COR-L47 (cell line): ENCODE measurements at regions not wholly inside any gene's neighbourhood (a gene's known extent, or its start where the extent isn't known, plus 50 kb on each side); places are given as distances from the start of the nearest gene placed in this dataset.
A peak's percentile ranks its signal among the peaks of the same experiment; 100 is the strongest.

Experiments used
- DNase-seq: peaks from one replicate; lab custom pipeline; 2025; lab: John Stamatoyannopoulos, UW

DNA sequence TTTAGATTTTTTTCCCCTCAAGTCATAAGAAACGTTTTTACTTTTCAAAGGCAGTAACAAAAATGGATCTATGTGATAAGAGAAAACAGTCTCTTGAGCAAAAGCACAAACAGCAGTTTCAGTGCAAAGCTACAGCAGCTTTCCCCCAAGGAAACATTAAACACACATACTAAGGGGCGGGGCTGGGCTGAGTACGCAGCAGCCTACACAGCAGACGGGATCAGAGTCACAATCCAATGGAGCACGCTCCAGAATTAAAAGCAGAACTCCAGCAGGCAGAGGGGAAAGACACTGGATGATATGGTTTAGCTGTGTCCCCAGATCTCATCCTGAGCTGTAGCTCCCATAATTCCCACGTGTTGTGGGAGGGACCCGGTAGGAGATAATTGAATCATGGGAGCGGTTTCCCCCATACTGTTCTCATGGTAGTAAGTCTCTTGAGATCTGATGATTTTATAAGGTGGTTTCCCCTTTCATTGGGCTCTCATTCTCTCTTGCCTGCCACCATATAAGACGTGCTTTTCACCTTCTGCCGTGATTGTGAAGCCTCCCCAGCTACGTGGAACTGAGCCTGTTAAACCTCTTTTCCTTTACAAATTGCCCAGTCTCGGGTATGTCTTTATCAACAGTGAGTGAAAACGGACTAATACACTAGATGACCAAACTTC is 116.2 kb upstream of the SLCO3A1 start:
- no peak for DNase-seq

DNA sequence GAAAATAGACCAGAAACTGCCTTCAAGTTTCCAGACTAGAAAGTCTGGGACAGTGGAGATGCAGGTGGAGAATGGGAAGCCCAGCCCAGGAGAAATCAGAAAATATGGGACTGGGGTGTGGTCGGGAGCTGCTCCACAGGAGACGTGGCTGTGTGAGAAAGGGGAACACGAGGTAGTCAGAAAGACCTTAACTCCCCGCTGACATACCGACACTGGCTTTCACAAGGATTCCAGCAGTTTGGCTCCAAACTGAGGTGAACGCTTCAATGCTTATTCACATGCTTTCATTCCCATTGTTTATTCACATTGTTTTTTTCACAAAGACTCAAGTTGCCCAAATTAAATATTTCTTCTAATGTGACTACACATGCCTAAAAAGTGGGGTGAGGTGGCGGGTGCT is 111.5 kb upstream of the SLCO3A1 start:
- no peak for DNase-seq

GRCh38 chr15:91751611-91752010 is 101.9 kb upstream of the SLCO3A1 start:
- DNase-seq = no peak

DNA sequence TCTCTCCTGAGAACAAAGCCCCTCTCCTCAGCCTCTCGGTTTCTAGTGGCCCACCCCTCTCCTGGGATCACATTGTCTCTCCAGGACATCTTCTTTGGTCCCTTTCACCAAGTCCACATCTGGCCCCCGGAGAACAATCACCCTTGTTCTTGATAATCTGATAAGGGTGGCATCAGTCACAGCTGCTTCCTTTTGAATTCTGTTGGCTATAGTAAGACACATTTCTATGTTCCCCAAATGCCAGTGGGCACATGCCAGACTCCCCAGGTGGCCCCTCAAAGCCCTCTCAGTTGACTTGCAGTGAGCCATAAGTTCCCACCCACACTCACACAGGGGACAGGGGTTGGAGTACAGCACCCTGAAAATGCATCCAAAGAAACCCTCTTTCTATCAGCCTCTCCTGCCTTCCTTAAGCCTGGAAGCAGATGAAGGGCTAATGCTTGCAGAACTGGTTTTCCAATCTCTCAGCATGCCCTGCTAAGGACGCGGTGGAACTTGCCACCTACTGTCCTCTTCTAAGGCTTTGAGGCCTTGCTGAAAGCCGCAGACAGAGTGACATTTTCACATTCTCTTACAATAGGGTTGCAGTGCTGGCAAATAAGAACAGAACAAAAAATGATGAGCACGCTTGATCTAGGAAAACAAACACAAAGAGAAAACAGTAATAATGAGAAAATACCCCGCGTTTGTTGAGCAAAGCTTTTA is 101.3 kb upstream of the SLCO3A1 start:
- no peak for DNase-seq

DNA sequence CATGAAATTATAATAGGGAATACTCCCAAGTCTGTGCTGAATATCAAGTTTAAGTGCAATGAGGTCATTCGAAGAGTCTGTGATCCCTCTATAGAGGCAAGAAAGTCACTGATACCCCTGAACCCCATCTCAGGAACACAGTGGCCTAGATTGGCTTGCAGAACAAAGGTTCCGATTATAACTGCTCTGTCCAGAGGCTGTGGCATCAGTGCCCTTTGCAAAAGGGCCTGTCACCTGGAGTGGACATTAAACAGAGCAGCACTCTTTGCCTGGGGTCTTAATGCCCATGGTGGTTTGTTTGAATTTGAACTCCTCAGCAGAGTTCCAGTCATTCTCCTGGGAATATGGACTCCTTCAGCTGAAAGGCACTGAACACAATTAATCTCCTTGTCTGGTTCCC is 93.9 kb upstream of the SLCO3A1 start:
- no peak for DNase-seq

DNA sequence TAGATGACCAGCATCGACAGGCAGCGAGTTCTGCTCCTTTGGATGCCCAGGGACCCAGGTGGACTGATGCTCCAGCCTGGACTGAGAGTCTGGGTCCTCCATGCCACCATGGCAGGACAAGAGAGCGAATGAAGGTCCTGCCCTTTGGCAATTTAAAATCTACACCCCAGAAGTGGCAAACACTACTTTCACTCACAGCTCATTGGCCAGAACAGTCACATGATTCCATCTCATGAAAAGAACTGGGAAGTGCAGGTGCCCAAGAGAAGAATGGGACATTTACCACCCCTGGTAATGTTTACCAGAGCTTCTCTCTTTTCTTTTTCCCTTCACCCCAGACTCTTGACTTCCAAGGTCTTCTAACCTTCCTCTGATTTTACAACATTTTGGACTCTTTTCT is 87.8 kb upstream of the SLCO3A1 start:
- no peak for DNase-seq

- DNase-seq = no peak
These were observed 84.0 kb upstream of the SLCO3A1 start for GRCh38 chr15:91769476-91769875.

DNA sequence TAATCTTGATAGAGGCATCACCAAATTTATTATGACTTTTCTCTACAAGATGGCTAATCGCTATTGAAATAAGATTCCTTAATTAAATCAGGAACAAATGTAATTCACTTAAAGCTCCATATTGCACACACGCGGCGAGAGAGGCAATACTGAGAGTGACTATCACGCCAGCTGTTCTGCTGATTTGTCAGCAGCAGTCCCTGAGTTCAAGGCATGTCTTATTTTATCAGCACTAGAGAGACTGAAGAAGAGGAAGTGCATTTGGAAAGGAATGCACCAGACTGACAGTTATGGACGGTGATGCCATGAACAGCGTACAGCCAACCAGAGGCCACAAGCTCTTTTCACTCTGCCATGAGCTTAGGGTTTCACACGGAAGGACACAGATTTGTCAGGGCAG is 83.6 kb upstream of the SLCO3A1 start:
- DNase-seq = no peak

DNA sequence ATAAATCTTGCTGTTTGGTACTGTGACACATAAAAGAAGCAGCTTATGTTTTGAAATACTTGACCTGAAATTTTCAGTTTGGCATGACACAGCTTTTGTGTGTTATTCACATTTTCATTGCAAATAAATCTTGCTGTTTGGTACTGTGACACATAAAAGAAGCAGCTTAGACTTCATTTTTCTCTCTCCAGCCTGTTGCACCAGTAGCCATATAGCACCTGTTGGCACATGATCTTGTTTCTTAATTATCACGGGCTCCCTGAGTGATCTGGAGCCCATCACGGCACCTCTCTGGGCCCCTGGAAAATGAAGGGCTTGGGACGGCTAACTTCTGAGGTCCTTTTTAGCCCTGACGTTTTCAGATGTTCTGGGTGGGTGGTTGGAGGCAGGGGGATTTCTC is 77.4 kb upstream of the SLCO3A1 start:
- DNase-seq = no peak

DNA sequence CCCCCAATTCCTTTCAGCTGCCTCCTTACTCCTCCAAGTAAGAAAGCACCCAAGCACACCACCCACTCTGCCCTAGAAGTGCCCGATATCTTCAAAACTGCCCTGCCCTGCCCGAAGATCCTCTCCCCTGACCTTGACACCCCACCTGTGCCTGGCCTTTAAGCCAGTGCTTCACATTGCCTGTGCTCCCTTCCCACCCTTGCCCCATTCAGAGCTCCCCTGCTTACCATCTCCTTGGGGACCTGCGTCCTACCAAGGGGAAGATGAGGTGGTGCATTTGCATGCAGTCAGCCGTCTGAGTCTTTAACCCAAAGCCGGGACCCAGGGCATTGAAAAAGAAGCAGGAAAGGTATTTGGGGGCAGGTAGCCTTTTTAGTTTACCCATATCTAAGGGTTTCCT is 73.5 kb upstream of the SLCO3A1 start:
- no peak for DNase-seq

GRCh38 chr15:91780387-91780786 is 73.1 kb upstream of the SLCO3A1 start:
- no peak for DNase-seq

DNA sequence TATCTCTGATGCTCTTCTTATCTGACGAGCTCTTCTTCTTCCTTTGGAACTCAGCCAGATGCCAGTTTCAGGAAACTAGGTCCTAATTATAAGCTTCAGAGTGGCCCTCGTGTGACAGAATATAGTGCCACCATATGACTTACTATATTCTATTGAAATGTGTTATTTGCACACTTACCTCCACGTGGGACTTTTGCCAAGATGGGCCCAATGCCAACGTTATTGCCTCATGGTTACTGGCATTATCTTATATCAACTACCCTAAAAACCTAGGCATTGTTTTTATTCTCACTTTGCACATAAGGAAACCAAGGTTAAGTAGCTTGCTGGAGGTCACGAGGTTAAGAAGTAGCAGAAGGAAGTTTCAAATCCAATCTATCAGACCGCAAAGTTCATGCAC is 71.3 kb upstream of the SLCO3A1 start:
- peak; percentile 54 for DNase-seq

- no peak for DNase-seq
These were observed 70.5 kb upstream of the SLCO3A1 start for GRCh38 chr15:91783008-91783407.

DNA sequence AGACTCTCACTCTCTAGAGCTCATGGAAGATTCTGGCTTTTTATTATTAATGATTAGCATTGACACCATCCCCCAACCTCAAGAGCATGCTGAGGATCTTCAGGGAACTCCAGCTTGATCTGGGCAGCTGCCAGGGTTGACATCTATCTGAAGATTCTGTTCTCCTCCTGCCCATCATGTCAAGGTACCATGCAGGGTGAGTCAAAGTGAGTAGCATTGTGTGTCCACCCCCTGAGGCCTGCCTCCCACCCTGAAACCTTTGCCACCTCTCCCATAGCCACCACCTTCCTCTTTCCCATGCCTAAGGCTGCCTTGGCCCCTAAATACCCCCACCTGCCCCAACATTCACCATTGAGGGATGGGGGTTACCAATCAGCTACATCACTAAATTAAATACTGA is 70.1 kb upstream of the SLCO3A1 start:
- no peak for DNase-seq

GRCh38 chr15:91784973-91785709 is 68.4 kb upstream of the SLCO3A1 start:
- DNase-seq = no peak

DNA sequence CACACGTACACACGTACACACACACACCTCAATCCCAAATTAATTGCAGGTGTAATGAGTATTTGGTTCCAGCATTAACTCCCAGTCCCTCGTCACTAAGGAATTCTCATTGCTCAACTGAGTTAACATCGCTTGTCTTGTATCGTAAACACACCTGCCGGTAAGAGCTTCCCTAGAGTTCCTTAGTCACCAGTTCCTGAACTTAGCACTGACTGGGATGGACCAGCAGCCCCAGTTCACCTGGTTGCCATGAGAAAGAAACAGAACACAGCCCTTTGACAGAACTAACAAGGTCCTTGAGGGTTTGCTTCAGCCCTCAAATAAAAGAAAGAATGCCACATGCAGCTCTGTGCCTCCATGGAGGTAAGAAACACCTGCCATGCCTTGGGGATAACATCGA is 66.3 kb upstream of the SLCO3A1 start:
- peak; percentile 20 for DNase-seq

DNA sequence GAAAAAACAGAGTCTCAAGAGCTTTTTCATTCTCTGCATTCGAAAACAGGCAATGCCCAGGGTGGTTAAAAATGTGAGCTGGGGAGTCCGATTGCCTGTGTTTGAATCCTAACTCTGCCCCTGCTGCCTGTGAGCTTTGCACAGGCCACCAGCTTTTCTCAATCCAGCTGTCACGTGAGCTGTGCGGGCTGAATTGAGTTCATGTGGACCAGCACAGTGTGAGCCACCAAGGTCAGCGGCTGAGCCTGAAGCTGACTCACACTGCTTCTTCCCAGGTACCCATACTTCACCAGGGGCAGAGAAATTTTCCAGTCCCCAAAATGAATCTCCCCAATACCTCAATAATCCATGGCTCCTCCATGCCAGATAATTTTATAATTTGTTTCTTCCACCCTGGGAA is 64.4 kb upstream of the SLCO3A1 start:
- DNase-seq = no peak

GRCh38 chr15:91790836-91791235 is 62.7 kb upstream of the SLCO3A1 start:
- no peak for DNase-seq

- DNase-seq = no peak
These were observed 59.7 kb upstream of the SLCO3A1 start for GRCh38 chr15:91793771-91794170.

DNA sequence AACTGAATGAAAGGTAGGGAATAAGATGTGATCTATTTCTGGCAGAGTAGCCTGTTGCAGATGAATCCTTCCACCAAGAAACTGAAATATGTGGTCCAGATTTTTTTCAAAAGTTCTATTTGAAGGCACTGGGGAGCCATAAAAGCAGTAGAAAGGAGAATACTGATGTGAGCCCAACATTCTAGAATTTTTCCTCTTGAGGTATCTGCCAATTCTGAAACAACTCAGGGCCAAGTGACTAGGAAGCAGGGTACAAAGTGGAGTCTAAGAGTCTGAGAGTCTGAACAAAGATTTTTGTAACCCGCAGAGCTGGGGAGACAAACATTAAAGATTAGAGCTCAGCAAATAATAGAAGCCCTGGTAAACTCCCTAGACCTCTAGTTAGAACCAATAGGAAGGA is 58.3 kb upstream of the SLCO3A1 start:
- DNase-seq = no peak

GRCh38 chr15:91801836-91802534 is 51.5 kb upstream of the SLCO3A1 start:
- no peak for DNase-seq

DNA sequence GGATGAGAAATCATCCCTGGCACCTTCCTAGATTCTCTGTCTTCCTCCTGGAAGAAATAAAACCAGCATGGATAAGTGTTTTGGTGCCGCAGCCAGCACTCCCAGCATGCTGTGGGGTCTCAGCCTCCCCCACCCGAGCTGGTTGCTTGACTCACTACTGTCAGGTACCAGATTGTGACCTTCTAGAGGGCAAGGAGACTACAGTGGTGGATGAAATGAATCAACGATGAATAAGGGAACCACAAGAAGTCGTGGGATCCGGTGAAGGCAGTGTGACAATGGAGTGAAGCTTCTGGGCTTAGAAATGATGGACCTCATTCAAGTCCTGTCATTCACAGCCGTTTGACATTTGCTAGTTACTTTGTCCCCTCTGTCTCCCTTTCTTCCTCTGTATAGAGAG is 50.2 kb upstream of the SLCO3A1 start:
- DNase-seq = no peak
